Adrenal gland (tissue), 5 donors: ENCODE measurements at regions not wholly inside any gene's neighbourhood (a gene's known extent, or its start where the extent isn't known, plus 50 kb on each side); places are given as distances from the start of the nearest gene placed in this dataset.

Source experiments
- CTCF ChIP-seq, 6 experiments: fragments of 450-650 bp in 4 of 6; fragments of 200-600 bp in 2 of 6; sonication (generic) in 1 of 6; IDR thresholded peaks; 1 replicate in 5 of 6; 2 replicates in 1 of 6; pipeline versions ENCODE4 v1.5.1 to v1.8.0; 2016 to 2021; ENCODE audit warnings: antibody characterized with exemption in 6 of 6, mild to moderate bottlenecking in 2 of 6, moderate library complexity in 1 of 6
- POLR2A ChIP-seq, 2 donors: fragments of 450-650 bp; IDR thresholded peaks; one replicate each; pipeline ENCODE4 v1.6.1; 2017; ENCODE audit warnings: antibody characterized with exemption in 2 of 2, mild to moderate bottlenecking in 2 of 2, moderate library complexity in 1 of 2
- donor health status: DM: no; HTN: no; CAD: no.

DNA sequence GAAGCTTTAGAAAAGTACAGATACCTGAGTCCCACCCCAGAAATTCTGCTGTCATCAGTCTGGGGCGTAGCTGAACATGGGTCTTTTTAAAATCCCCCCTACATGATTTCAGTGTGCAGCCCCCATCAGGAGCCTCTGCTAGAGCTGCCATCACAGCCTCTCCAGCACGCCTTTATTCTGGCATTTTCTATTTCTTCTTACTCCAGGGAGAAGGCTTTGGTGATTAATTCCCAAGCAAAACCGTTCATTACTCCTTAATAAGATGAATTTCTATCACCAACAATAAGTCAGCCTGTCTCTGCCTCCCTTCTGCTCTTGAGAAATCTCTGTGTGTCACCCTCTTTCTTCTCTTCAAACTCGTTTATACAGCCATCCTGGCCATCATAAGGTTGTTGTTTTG lies 160.3 kb downstream of the KATNAL1 start:
- TF ChIP-seq CTCF (IDR thresholded peaks at IDR 0.05): no peak
- TF ChIP-seq POLR2A (IDR thresholded peaks at IDR 0.05): no peak
